GM13977 (cell line): ENCODE measurements at regions not wholly inside any gene's neighbourhood (a gene's known extent, or its start where the extent isn't known, plus 50 kb on each side); places are given as distances from the start of the nearest gene placed in this dataset.

Source experiments
- DNase-seq: peaks from one replicate; pipeline ENCODE4 v3.0.0; 2012; ENCODE audit warnings: low spot score
- CTCF ChIP-seq: IDR thresholded peaks from 2 replicates; pipeline ENCODE4 v1.5.1; 2012; ENCODE audit warnings: mild to moderate bottlenecking, control low read depth; ENCODE audit not compliant: insufficient read depth; ENCODE audit errors: extremely low read depth, missing control alignments
- in situ Hi-C: fragments of 300-500 bp; cut with MboI; formaldehyde crosslinking; loops from one replicate; pipeline ENCODE4 v1.12.0; 2022; ENCODE audit warnings: low sequenced_read_pairs, low pct_unique_long_range_greater_than_20kb, mixed read lengths, inconsistent platforms; ENCODE audit not compliant: unreplicated experiment

GRCh38 chr5:109256486-109256885 lies 153.3 kb downstream of the PJA2 start:
- no peak for TF ChIP-seq CTCF
- no peak for DNase-seq
- in situ Hi-C loops, result no loop called here

- in situ Hi-C loops, result no loop called here
- TF ChIP-seq CTCF, result no peak
- DNase-seq, result no peak
Observed at GRCh38 chr5:109254511-109254910, 155.3 kb downstream of the PJA2 start.

- DNase-seq, result no peak
- no peak for TF ChIP-seq CTCF
- in situ Hi-C loops, result no loop called here
Observed at GRCh38 chr5:109253262-109253661, 156.5 kb downstream of the PJA2 start.

- no peak for DNase-seq
- in situ Hi-C loops, result no loop called here
- no peak for TF ChIP-seq CTCF
Observed at GRCh38 chr5:109252731-109253130, 157.0 kb downstream of the PJA2 start.

GRCh38 chr5:109250533-109251329 lies 159.0 kb downstream of the PJA2 start:
- no peak for DNase-seq
- TF ChIP-seq CTCF, result no peak
- in situ Hi-C loops, result no loop called here

- no peak for TF ChIP-seq CTCF
- in situ Hi-C loops, result no loop called here
- DNase-seq, result no peak
Observed at GRCh38 chr5:109250080-109250479, 159.7 kb downstream of the PJA2 start.
